Mucosa of rectum (tissue), 2 donors: ENCODE measurements at regions not wholly inside any gene's neighbourhood (a gene's known extent, or its start where the extent isn't known, plus 50 kb on each side); places are given as distances from the start of the nearest gene placed in this dataset.

Experiments used
- H3K27ac ChIP-seq, 2 donors: one replicate each; pipeline ENCODE4 v1.7.0; 2013; ENCODE audit warnings: inconsistent platforms in 2 of 2, low read depth in 2 of 2, low read length in 2 of 2
- H3K27me3 ChIP-seq, 2 donors: one replicate each; pipeline ENCODE4 v1.7.0; 2013; ENCODE audit warnings: low read length in 2 of 2; ENCODE audit not compliant: control insufficient read depth in 2 of 2, insufficient read depth in 2 of 2
- H3K36me3 ChIP-seq, 2 donors: one replicate each; pipeline ENCODE4 v1.7.0; 2013; ENCODE audit warnings: low read length in 2 of 2; ENCODE audit not compliant: control insufficient read depth in 2 of 2, insufficient read depth in 2 of 2
- H3K4me1 ChIP-seq, 2 donors: one replicate each; pipeline ENCODE4 v1.7.0; 2013; ENCODE audit warnings: low read length in 2 of 2, mild to moderate bottlenecking in 1 of 2; ENCODE audit not compliant: control insufficient read depth in 2 of 2, insufficient read depth in 2 of 2
- H3K4me3 ChIP-seq, 2 donors: one replicate each; pipeline ENCODE4 v1.7.0; 2013; ENCODE audit warnings: low read length in 2 of 2
- H3K9ac ChIP-seq, 2 donors: one replicate each; pipeline ENCODE4 v1.7.0; 2013; ENCODE audit warnings: low read length in 2 of 2, low read depth in 1 of 2, mild to moderate bottlenecking in 1 of 2
- H3K9me3 ChIP-seq, 2 donors: one replicate each; pipeline ENCODE4 v1.7.0; 2013; ENCODE audit warnings: low read length in 2 of 2; ENCODE audit not compliant: control insufficient read depth in 2 of 2
- donor health status: healthy.
- donor health status: Normal muscosa, but diverticular disease.

DNA sequence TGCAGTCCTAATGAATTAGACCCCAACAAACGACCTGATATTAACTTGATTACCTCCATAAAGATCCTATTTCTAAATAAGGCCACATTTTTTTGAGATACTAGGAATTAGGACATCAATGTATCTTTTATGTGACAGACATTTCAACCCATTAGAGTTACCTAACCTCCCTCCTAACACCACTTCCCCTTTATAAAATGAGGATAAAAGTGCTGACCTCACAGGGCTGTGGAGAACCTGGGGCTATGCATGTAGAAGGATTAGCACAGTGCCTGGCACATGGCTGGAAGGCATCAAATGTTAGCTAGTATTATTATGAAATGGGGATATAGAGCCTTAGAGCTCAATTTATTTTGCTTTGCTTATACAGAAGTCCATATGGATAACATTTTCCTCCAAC, 53.5 kb upstream of the LRRN1 start:
- Histone ChIP-seq H3K9ac (no peak overlapping the region), H3K4me3 (no peak overlapping the region), H3K9me3 (no peaks in the 10 kb centered on the region), H3K4me1 (no peaks in the 10 kb centered on the region), H3K27ac (no peak overlapping the region), H3K27me3 (no peaks in the 10 kb centered on the region), H3K36me3 (no peaks in the 10 kb centered on the region)

DNA sequence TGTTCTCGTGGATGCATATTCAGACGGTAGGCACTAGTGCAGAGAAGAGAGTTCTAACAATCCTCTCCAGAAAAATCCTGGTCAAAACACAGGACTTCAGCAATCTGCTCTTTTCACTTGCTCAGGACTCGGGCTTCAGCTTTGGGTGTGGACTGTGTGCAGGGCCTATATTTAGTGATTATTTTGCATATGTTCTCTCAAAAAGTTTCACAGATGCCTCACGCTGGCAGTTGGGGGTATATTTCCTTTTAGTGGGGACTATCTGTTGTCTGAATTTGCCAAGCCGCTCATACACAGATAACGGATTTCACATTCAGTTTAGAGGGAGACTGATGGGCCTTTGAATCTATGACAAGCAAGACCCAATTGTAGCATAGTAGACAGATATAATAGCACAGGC, 54.4 kb upstream of the LRRN1 start:
- Histone ChIP-seq H3K36me3 (no peaks in the 10 kb centered on the region), H3K4me3 (no peak overlapping the region), H3K27ac (no peak overlapping the region), H3K4me1 (no peaks in the 10 kb centered on the region), H3K9ac (no peak overlapping the region), H3K27me3 (no peaks in the 10 kb centered on the region), H3K9me3 (no peaks in the 10 kb centered on the region)

DNA sequence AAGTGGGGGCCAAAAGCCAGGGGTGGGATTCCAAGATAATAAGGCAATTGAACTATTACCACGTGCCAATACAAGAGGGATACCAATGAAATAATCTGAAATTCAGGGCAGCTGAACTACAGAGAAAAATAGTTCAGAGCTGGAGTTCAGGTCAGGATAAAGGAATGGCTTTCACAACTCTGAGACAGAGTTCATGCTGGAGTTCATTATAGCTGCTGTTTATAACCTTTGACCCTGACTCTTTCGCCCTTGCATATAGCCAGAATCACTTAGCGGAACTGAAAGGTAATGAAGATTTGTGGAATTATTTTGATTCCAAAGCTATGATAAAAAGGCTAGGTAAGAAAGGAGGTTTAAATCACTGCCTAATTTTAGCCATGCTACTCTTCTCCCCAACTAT, 55.5 kb upstream of the LRRN1 start:
- H3K9me3 ChIP-seq = no peaks in the 10 kb centered on the region
- H3K36me3 ChIP-seq = no peaks in the 10 kb centered on the region
- no peak overlapping the region for H3K9ac ChIP-seq
- H3K4me1 ChIP-seq = no peaks in the 10 kb centered on the region
- no peaks in the 10 kb centered on the region for H3K27me3 ChIP-seq
- no peak overlapping the region for H3K27ac ChIP-seq
- no peak overlapping the region for H3K4me3 ChIP-seq

DNA sequence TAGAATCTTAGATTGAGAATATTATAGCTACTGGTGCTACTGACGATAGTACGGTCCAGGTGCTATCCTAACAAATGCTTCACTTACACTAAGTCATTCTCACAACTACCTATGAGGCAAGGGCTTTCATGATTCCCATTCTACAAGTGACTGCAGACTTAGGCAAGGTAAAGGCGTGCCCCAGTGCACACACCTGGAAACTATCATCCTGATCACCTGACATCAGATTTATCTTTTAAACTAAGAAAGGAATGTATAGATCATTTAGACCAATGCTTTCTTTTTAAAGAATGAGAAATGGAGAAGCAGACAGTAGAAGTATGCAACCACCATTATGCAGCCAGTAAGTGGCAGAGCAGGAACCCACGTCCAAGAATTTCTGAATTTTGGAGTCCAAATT, 59.2 kb upstream of the LRRN1 start:
- no peak overlapping the region for H3K27ac ChIP-seq
- H3K4me3 ChIP-seq = no peak overlapping the region
- no peaks in the 10 kb centered on the region for H3K27me3 ChIP-seq
- H3K36me3 ChIP-seq = no peaks in the 10 kb centered on the region
- no peaks in the 10 kb centered on the region for H3K4me1 ChIP-seq
- no peak overlapping the region for H3K9ac ChIP-seq
- H3K9me3 ChIP-seq = no peaks in the 10 kb centered on the region

DNA sequence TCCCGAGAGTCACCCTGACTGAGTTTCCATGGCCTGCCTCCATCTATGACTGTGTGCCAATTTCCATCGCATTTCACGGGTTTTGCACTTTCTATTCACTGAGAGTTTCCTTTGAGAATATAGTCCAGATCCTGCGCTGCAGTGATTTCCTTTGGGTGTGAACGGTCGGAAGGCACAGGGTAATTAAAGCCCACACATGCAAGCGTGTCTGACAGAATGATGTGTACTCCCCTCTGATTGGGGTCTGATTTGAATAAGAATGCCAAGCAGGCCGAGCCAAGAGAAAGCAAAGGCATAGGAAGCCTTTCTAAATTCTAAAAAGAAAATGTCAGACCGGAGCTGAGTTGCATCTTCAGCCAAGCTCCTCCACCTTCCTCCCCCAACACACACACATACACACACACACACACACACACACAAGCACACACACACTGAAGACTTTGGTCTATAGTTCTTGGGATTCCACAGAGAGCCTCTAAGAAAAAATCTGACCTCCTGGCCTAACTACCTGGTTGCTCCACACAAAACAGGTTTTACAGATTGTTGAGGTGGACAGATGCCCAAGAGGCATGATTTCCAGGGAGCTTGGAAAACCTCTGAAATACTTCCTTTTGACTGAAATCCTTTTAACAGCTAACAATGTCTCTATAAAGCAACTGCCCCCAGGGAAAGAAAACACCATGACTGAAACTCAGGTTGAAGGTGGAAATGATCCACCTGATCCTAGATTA, 59.7 kb upstream of the LRRN1 start:
- no peak overlapping the region for H3K9ac ChIP-seq
- no peaks in the 10 kb centered on the region for H3K9me3 ChIP-seq
- H3K4me3 ChIP-seq = no peak overlapping the region
- no peaks in the 10 kb centered on the region for H3K27me3 ChIP-seq
- H3K4me1 ChIP-seq = no peaks in the 10 kb centered on the region
- no peaks in the 10 kb centered on the region for H3K36me3 ChIP-seq
- no peak overlapping the region for H3K27ac ChIP-seq

DNA sequence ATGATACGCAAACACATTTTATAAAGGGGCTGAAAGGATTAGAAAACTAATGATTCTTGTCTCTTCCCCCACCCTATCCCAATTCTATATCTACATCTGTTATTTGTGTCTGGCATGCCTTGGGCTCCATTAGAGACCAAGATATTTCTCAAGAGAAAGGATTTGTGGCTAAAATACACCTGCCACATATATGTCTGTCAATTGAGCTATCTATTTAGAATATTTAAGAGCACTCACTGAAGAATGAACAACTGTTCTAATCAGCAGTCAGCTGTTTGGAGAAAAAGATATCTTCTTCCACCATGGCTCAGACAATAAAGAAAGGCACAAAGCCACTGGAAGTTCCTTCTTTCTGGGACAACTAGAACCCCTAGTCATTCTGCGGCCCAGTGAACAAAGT, 61.7 kb upstream of the LRRN1 start:
- Histone ChIP-seq H3K9ac (no peak overlapping the region), H3K9me3 (no peaks in the 10 kb centered on the region), H3K27me3 (no peaks in the 10 kb centered on the region), H3K36me3 (no peaks in the 10 kb centered on the region), H3K4me3 (no peak overlapping the region), H3K4me1 (no peaks in the 10 kb centered on the region), H3K27ac (no peak overlapping the region)

DNA sequence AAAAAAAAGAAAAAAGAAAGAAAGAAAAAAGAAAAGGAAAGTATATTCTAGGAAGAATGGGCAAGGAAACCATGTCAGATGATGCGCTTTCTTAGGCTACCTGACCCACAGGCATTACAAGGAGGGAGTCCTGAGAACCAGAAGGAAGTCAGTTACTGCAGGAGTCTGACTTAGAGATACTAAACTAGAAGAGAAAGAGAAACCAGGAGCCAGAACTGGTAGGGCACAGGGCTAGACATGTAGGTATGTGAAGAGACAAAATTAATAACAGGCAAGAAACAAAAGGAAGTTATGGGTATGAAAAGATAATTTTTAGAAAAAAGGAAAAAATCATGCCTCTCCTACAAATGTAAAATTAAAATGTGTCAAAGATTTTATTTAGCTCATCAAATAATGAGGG, 63.3 kb upstream of the LRRN1 start:
- H3K9ac ChIP-seq = no peak overlapping the region
- no peaks in the 10 kb centered on the region for H3K36me3 ChIP-seq
- no peaks in the 10 kb centered on the region for H3K27me3 ChIP-seq
- no peak overlapping the region for H3K27ac ChIP-seq
- H3K4me3 ChIP-seq = no peak overlapping the region
- H3K4me1 ChIP-seq = no peaks in the 10 kb centered on the region
- H3K9me3 ChIP-seq = no peaks in the 10 kb centered on the region

DNA sequence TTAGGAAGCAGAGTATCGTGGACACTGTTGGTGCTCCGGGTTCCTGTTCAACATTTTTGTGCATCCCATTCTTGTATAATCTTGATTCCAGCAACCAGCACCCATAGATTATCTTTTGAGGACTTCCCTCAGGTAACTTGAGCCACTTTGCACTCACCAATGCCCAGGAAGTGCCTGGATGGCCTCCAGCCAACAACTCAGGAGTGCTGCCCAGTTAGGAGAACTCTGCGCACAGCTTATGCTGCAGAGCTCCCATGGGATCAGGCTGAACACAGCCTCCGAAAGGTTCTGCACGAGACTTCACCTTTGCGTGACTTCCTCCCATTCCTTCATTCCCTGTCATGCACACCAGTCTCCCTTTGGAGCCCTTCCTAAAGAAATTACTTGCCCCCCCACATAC, 64.3 kb upstream of the LRRN1 start:
- no peaks in the 10 kb centered on the region for H3K4me1 ChIP-seq
- H3K9ac ChIP-seq = no peak overlapping the region
- no peak overlapping the region for H3K4me3 ChIP-seq
- H3K36me3 ChIP-seq = no peaks in the 10 kb centered on the region
- no peaks in the 10 kb centered on the region for H3K27me3 ChIP-seq
- H3K9me3 ChIP-seq = no peaks in the 10 kb centered on the region
- H3K27ac ChIP-seq = no peak overlapping the region

DNA sequence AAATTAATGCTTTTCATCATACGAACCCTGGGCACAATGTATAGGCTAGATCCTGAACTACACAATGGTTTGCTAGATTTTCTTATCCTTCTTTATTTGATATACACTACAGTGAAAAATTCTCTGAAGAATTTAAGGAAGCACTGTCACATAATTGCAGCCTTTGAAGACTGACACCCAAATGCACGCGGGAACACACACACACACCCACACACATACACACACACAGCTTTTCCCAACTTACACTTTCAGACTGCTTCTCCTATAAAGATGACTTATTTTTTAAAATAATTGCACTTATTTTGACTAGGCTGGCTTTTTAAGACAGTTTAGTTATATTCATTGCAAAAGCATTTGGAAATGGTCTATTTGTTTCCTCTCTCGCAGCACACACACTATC, 70.0 kb upstream of the LRRN1 start:
- H3K4me3 ChIP-seq = no peak overlapping the region
- H3K36me3 ChIP-seq = no peaks in the 10 kb centered on the region
- H3K9me3 ChIP-seq = no peaks in the 10 kb centered on the region
- no peaks in the 10 kb centered on the region for H3K27me3 ChIP-seq
- no peaks in the 10 kb centered on the region for H3K4me1 ChIP-seq
- H3K9ac ChIP-seq = no peak overlapping the region
- no peak overlapping the region for H3K27ac ChIP-seq

DNA sequence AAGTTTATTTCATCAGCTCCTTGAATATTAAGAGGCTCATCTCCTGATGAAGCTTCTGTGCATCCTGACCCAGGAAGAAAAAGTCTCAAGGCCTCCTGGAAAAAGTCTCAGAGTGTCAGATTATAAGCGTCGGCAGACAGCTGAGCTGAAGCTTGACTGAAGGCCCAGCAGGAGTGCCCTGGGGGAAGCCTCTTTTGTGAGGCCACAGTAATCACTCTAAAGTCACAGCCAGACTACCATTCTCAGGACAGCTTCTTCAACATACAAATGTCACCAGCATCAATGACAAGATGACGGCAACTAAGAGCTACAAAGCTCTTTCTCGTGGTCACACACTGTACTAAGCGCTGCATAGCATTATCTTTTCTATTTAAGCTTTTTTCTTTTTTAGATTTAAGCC, 72.7 kb upstream of the LRRN1 start:
- H3K4me3 ChIP-seq = no peak overlapping the region
- no peaks in the 10 kb centered on the region for H3K36me3 ChIP-seq
- no peak overlapping the region for H3K9ac ChIP-seq
- no peaks in the 10 kb centered on the region for H3K4me1 ChIP-seq
- H3K27ac ChIP-seq = no peak overlapping the region
- H3K9me3 ChIP-seq = no peaks in the 10 kb centered on the region
- no peaks in the 10 kb centered on the region for H3K27me3 ChIP-seq

DNA sequence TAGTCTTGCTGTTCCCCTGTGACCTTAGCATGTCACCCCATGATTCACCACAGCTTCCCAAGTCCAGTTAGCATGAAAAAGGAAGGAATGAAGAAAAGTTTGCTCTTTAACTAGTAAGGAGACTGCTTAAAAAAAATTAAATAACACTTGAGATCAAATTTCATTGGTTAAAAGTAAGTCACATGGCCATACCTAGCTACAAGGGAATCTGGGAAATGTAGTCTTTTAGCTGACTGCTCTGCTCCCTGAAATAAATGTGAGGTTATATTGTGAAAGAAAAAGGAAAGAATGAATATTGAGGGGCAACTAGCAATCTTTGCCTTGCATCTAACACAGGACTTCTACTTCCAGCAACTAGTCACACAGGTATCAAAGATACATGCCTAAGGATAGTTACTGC, 84.7 kb upstream of the LRRN1 start:
- Histone ChIP-seq H3K36me3 (no peaks in the 10 kb centered on the region), H3K4me3 (no peak overlapping the region), H3K27me3 (no peaks in the 10 kb centered on the region), H3K9ac (no peak overlapping the region), H3K9me3 (peaks cover 0 to 2% of the 10 kb centered on the region in 2 donors), H3K27ac (no peak overlapping the region), H3K4me1 (no peaks in the 10 kb centered on the region)
